H1 (cell line): ENCODE measurements at regions not wholly inside any gene's neighbourhood (a gene's known extent, or its start where the extent isn't known, plus 50 kb on each side); places are given as distances from the start of the nearest gene placed in this dataset.

Experiments
- ATF3 ChIP-seq: IDR thresholded peaks from 2 replicates; pipeline ENCODE4 v1.6.1; 2011; ENCODE audit warnings: low read depth, mild to moderate bottlenecking, low read length; ENCODE audit not compliant: insufficient read depth
- CBX5 ChIP-seq: fragments of 300-800, 300-1000 bp; sonication (generic); IDR thresholded peaks from 2 replicates; pipeline ENCODE4 v1.7.1; 2016; ENCODE audit warnings: antibody characterized with exemption, low read length, low read depth
- CTCF ChIP-seq, 3 experiments: IDR thresholded peaks; 1 replicate in 2 of 3; 2 replicates in 1 of 3; pipeline versions ENCODE4 v1.5.1 to v1.6.1; 2011; ENCODE audit warnings: low read length in 3 of 3, mild to moderate bottlenecking in 3 of 3, inconsistent platforms in 2 of 3, low read depth in 1 of 3, moderate library complexity in 1 of 3; ENCODE audit not compliant: insufficient read depth in 1 of 3; ENCODE audit errors: control extremely low read depth in 1 of 3
- EGR1 ChIP-seq: IDR thresholded peaks from 2 replicates; pipeline ENCODE4 v1.6.1; 2011; ENCODE audit warnings: low read depth, low read length, borderline replicate concordance
- EZH2 ChIP-seq: fragments of 200-600 bp; sonication (generic); IDR thresholded peaks from 2 replicates; pipeline ENCODE4 v1.7.1; 2012; ENCODE audit warnings: low read depth, mild to moderate bottlenecking, moderate library complexity, low read length, inconsistent platforms; ENCODE audit not compliant: severe bottlenecking
- MAX ChIP-seq: IDR thresholded peaks from 2 replicates; pipeline ENCODE4 v1.6.1; 2012; ENCODE audit warnings: inconsistent platforms
- POLR2A ChIP-seq, 2 experiments: IDR thresholded peaks; 1 replicate in 1 of 2; 2 replicates in 1 of 2; pipeline ENCODE4 v1.6.1; 2011; ENCODE audit warnings: low read depth in 2 of 2, low read length in 2 of 2, mild to moderate bottlenecking in 2 of 2; ENCODE audit errors: control extremely low read depth in 1 of 2
- POLR2AphosphoS5 ChIP-seq: IDR thresholded peaks from 2 replicates; pipeline ENCODE4 v1.6.1; 2011; ENCODE audit warnings: low read depth, low read length
- RAD21 ChIP-seq, 2 experiments: IDR thresholded peaks in 1 of 2; conservative IDR thresholded peaks in 1 of 2; 2 replicates each; pipeline ENCODE4 v1.6.1; 2011; ENCODE audit warnings: low read depth in 2 of 2, low read length in 2 of 2, improper control_type of control experiment in 1 of 2, inconsistent platforms in 1 of 2, mild to moderate bottlenecking in 1 of 2, moderate library complexity in 1 of 2
- RNF2 ChIP-seq: fragments of 200-900, 300-1000 bp; sonication (generic); IDR thresholded peaks from 2 replicates; pipeline ENCODE4 v1.7.1; 2016; ENCODE audit warnings: borderline replicate concordance, low read depth, mild to moderate bottlenecking, antibody characterized with exemption, low read length; ENCODE audit not compliant: poor library complexity, severe bottlenecking; ENCODE audit errors: missing control alignments
- RXRA ChIP-seq: IDR thresholded peaks from 2 replicates; pipeline ENCODE4 v1.6.1; 2011; ENCODE audit warnings: low read depth, mild to moderate bottlenecking, low read length, moderate library complexity; ENCODE audit not compliant: insufficient read depth
- SP2 ChIP-seq: IDR thresholded peaks from 2 replicates; pipeline ENCODE4 v1.6.1; 2012; ENCODE audit warnings: mild to moderate bottlenecking, low read length, inconsistent platforms
- SUZ12 ChIP-seq: fragments of 200-600 bp; sonication (generic); IDR thresholded peaks from 2 replicates; pipeline ENCODE4 v1.6.1; 2012; ENCODE audit warnings: mild to moderate bottlenecking, inconsistent platforms, low read length, moderate library complexity, mixed read lengths
- ZNF274 ChIP-seq: IDR thresholded peaks from 2 replicates; pipeline ENCODE4 v1.7.0; 2012; ENCODE audit warnings: low read length, borderline replicate concordance; ENCODE audit errors: extremely low read depth

DNA sequence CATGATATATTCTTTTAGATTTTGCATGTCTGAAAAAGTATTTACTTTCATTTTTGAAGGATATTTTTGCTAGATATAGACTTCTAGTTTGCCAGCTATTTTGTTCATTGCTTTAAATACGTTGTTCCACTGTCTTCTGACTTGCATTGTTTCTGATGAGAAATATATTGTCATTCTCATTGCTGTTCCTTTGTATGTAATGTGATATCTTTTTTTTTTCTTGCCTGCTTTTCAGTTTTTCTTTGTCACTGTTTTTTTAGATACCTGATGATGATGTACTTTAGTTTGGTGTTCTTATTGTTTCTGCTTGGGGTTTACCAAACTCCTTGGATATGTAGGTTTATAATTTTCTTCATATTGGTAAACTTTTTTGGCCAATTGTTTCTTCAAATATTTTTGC, 107.9 kb downstream of the SNAPC1 start:
- TF ChIP-seq POLR2AphosphoS5, result no peak
- TF ChIP-seq ZNF274, result no peak
- TF ChIP-seq POLR2A (IDR thresholded peaks at IDR 0.05; ENCODE audit: control extremely low read depth in 1 of 2, low read depth in 2 of 2, low read length in 2 of 2), result no peak
- TF ChIP-seq RAD21 (IDR thresholded peaks at IDR 0.05 in 1 of 2, conservative IDR thresholded peaks at IDR 0.05 in 1 of 2; ENCODE audit: low read depth in 2 of 2, low read length in 2 of 2), result no peak
- TF ChIP-seq CTCF (IDR thresholded peaks at IDR 0.05; ENCODE audit: control extremely low read depth in 1 of 3, insufficient read depth in 1 of 3, low read depth in 1 of 3, low read length in 3 of 3), result no peak
- TF ChIP-seq CBX5, result no peak
- TF ChIP-seq MAX, result no peak
- no peak for TF ChIP-seq RXRA
- no peak for TF ChIP-seq RNF2
- no peak for TF ChIP-seq EZH2
- TF ChIP-seq SUZ12, result no peak
- TF ChIP-seq SP2, result no peak
- no peak for TF ChIP-seq EGR1
- no peak for TF ChIP-seq ATF3
